Left colon (tissue), 2 donors: ENCODE measurements at regions not wholly inside any gene's neighbourhood (a gene's known extent, or its start where the extent isn't known, plus 50 kb on each side); places are given as distances from the start of the nearest gene placed in this dataset.
"Not testable (repeated sequence)": the region's sequence is repeated elsewhere in the genome, so short reads cannot be mapped to it uniquely, and the experiment has no call there.

Experiments
- ATAC-seq: fragments of 200-7000 bp; cut with Tn5 transposase; one replicate; pipeline ENCODE4 v1.9.1; 2020; ENCODE audit warnings: mild to moderate bottlenecking, moderate library complexity
- DNase-seq, 2 donors: peaks; one replicate each; pipeline ENCODE4 v3.0.0-alpha.2; 2020
- intact Hi-C, 2 donors: fragments of 100-400 bp; cut with DNase I in 1 of 2; cut with micrococcal nuclease in 1 of 2; formaldehyde crosslinking; loops; one replicate each; pipeline versions ENCODE4 v1.11.2 to v1.14.0; 2022; cut with DNase I, micrococcal nuclease
- donor health status: DM: no; HTN: no; CAD: no.
- donor health status: DM: yes; HTN: yes; CAD: no.

- ATAC-seq (no peak), DNase-seq (no peak)
- intact Hi-C loops = no loop called here
Measured at GRCh38 chr1:70490153-70490552, 79.1 kb downstream of the CTH start.

- no peak for DNase-seq
- intact Hi-C loops = no loop called here
- no peak for ATAC-seq
Measured at GRCh38 chr1:70495370-70495769, 84.3 kb downstream of the CTH start.

- peak; percentile 84 for ATAC-seq
- intact Hi-C loops = no loop called here
- DNase-seq = no peak
Measured at GRCh38 chr1:70496181-70496580, 85.1 kb downstream of the CTH start.

- intact Hi-C loops = no loop called here
Measured at GRCh38 chr1:70497152-70497551, 86.1 kb downstream of the CTH start.

GRCh38 chr1:70498666-70499065, 87.6 kb downstream of the CTH start:
- intact Hi-C loops = no loop called here
- ATAC-seq (no peak), DNase-seq (no peak)

More at GRCh38 chr1:70497152-70497551, 86.1 kb downstream of the CTH start:
- no peak for DNase-seq
- no peak for ATAC-seq

- intact Hi-C loops = no loop called here
- ATAC-seq (peak; percentile 38), DNase-seq (no peak)
Measured at GRCh38 chr1:70499695-70500094, 88.6 kb downstream of the CTH start.

- DNase-seq (no peak), ATAC-seq (no peak)
- intact Hi-C loops = no loop called here
Measured at GRCh38 chr1:70503358-70503757, 92.3 kb downstream of the CTH start.

- DNase-seq = peak; percentile 26 to 42
- intact Hi-C loops = no loop called here
- ATAC-seq = peak; percentile 99
Measured at GRCh38 chr1:70504176-70504820, 93.2 kb downstream of the CTH start.

GRCh38 chr1:70504821-70505193, 93.7 kb downstream of the CTH start:
- intact Hi-C loops = no loop called here
- ATAC-seq (peak; percentile 40), DNase-seq (peak; percentile 28 to 29)

GRCh38 chr1:70507991-70508390, 96.9 kb downstream of the CTH start:
- DNase-seq, ATAC-seq, intact Hi-C loops: not testable (repeated sequence)

GRCh38 chr1:70509996-70510876, 99.2 kb downstream of the CTH start:
- DNase-seq (peak in 1 of 2 donors; percentile 9), ATAC-seq (peak; percentile 90)
- intact Hi-C loops = loop anchor here in 1 of 2 donors (5.0 kb wide), 1 partner anchor 73 kb away; no protein-coding TSS in a partner anchor

GRCh38 chr1:70517444-70517843, 106.4 kb downstream of the CTH start:
- intact Hi-C loops = no loop called here
- DNase-seq (no peak), ATAC-seq (no peak)

- DNase-seq (no peak), ATAC-seq (no peak)
- intact Hi-C loops = no loop called here
Measured at GRCh38 chr1:70518106-70518505, 107.0 kb downstream of the CTH start.

GRCh38 chr1:70528590-70529333, 117.7 kb downstream of the CTH start:
- peak in 1 of 2 donors; percentile 6 for DNase-seq
- intact Hi-C loops = loop anchor here in 1 of 2 donors (5.0 kb wide), 1 partner anchor 524 kb away; no protein-coding TSS in a partner anchor
- ATAC-seq = peak; percentile 60

GRCh38 chr1:70536708-70537366, 125.8 kb downstream of the CTH start:
- DNase-seq (no peak), ATAC-seq (no peak)
- intact Hi-C loops = no loop called here

- DNase-seq = no peak
- ATAC-seq = no peak
- intact Hi-C loops = no loop called here
Measured at GRCh38 chr1:70537788-70538187, 126.7 kb downstream of the CTH start.

GRCh38 chr1:70542030-70542429, 131.0 kb downstream of the CTH start:
- DNase-seq (no peak), ATAC-seq (no peak)
- intact Hi-C loops = no loop called here

GRCh38 chr1:70542856-70543255, 131.8 kb downstream of the CTH start:
- intact Hi-C loops = no loop called here
- no peak for ATAC-seq
- no peak for DNase-seq

GRCh38 chr1:70546726-70547125, 135.7 kb downstream of the CTH start:
- DNase-seq = no peak
- intact Hi-C loops = no loop called here
- ATAC-seq = no peak
